ENCODE measurements at regions not wholly inside any gene's neighbourhood (a gene's known extent, or its start where the extent isn't known, plus 50 kb on each side); places are given as distances from the start of the nearest gene placed in this dataset.
"Not testable (repeated sequence)": the region's sequence is repeated elsewhere in the genome, so short reads cannot be mapped to it uniquely, and the experiment has no call there.

- not testable (repeated sequence) for TF ChIP-seq CTCF (IDR thresholded peaks at IDR 0.05 in 8 of 11, conservative IDR thresholded peaks at IDR 0.05 in 3 of 11); POLR2A (IDR thresholded peaks at IDR 0.05)
Measured at GRCh38 chr12:78379065-78379464, 485.5 kb upstream of the SYT1 start.

Measured in spleen (tissue), 7 donors.